ENCODE measurements at regions not wholly inside any gene's neighbourhood (a gene's known extent, or its start where the extent isn't known, plus 50 kb on each side); places are given as distances from the start of the nearest gene placed in this dataset.

- DNase-seq = no peak
- Mint-ChIP-seq H3K27me3 (no peaks in the 10 kb centered on the region), H3K27ac (no peak overlapping the region), H3K9me3 (no peaks in the 10 kb centered on the region), H3K4me3 (no peak overlapping the region), H3K36me3 (ENCODE audit: low read depth) (no peaks in the 10 kb centered on the region), H3K4me1 (no peaks in the 10 kb centered on the region)
- POLR2A ChIA-PET = no interaction called here
- CTCF ChIA-PET = no interaction called here
- no peak for ATAC-seq (ENCODE audit: low read depth)
- no peak for TF ChIP-seq CTCF (IDR thresholded peaks at IDR 0.05)
- intact Hi-C loops (cut with micrococcal nuclease) = no loop called here
Observed at GRCh38 chr6:140782941-140783340, 1349.8 kb upstream of the GJE1 start.

- Mint-ChIP-seq H3K27me3 (no peaks in the 10 kb centered on the region), H3K36me3 (ENCODE audit: low read depth) (no peaks in the 10 kb centered on the region), H3K9me3 (no peaks in the 10 kb centered on the region), H3K4me3 (no peak overlapping the region), H3K27ac (no peak overlapping the region), H3K4me1 (no peaks in the 10 kb centered on the region)
- CTCF ChIA-PET = no interaction called here
- POLR2A ChIA-PET = no interaction called here
- DNase-seq (no peak), ATAC-seq (ENCODE audit: low read depth) (no peak)
- intact Hi-C loops (cut with micrococcal nuclease) = no loop called here
- TF ChIP-seq CTCF (IDR thresholded peaks at IDR 0.05) = no peak
Observed at GRCh38 chr6:140779991-140780596, 1352.6 kb upstream of the GJE1 start.

GRCh38 chr6:140779341-140779740 lies 1353.4 kb upstream of the GJE1 start:
- no peak for TF ChIP-seq CTCF (IDR thresholded peaks at IDR 0.05)
- DNase-seq = no peak
- H3K27ac Mint-ChIP-seq = no peak overlapping the region
- H3K4me3 Mint-ChIP-seq = no peak overlapping the region
- intact Hi-C loops (cut with micrococcal nuclease) = no loop called here
- no peak for ATAC-seq (ENCODE audit: low read depth)
- no peaks in the 10 kb centered on the region for H3K27me3 Mint-ChIP-seq
- no peaks in the 10 kb centered on the region for H3K4me1 Mint-ChIP-seq
- H3K9me3 Mint-ChIP-seq = no peaks in the 10 kb centered on the region
- POLR2A ChIA-PET = no interaction called here
- CTCF ChIA-PET = no interaction called here
- no peaks in the 10 kb centered on the region for H3K36me3 Mint-ChIP-seq (ENCODE audit: low read depth)

GRCh38 chr6:140777780-140778179 lies 1354.9 kb upstream of the GJE1 start:
- ATAC-seq (ENCODE audit: low read depth) (no peak), DNase-seq (no peak)
- Mint-ChIP-seq H3K27ac (no peak overlapping the region), H3K4me1 (no peaks in the 10 kb centered on the region), H3K4me3 (no peak overlapping the region), H3K9me3 (no peaks in the 10 kb centered on the region), H3K36me3 (ENCODE audit: low read depth) (no peaks in the 10 kb centered on the region), H3K27me3 (no peaks in the 10 kb centered on the region)
- TF ChIP-seq CTCF (IDR thresholded peaks at IDR 0.05) = no peak
- ChIA-PET POLR2A (no interaction called here), CTCF (no interaction called here)
- intact Hi-C loops (cut with micrococcal nuclease) = no loop called here

GRCh38 chr6:140775061-140775460 lies 1357.7 kb upstream of the GJE1 start:
- ATAC-seq (ENCODE audit: low read depth) (no peak), DNase-seq (no peak)
- no peak for TF ChIP-seq CTCF (IDR thresholded peaks at IDR 0.05)
- CTCF ChIA-PET = no interaction called here
- H3K4me1 Mint-ChIP-seq = no peaks in the 10 kb centered on the region
- H3K9me3 Mint-ChIP-seq = peaks cover 2% of the 10 kb centered on the region
- POLR2A ChIA-PET = no interaction called here
- no peak overlapping the region for H3K27ac Mint-ChIP-seq
- H3K36me3 Mint-ChIP-seq (ENCODE audit: low read depth) = no peaks in the 10 kb centered on the region
- H3K27me3 Mint-ChIP-seq = no peaks in the 10 kb centered on the region
- intact Hi-C loops (cut with micrococcal nuclease) = no loop called here
- no peak overlapping the region for H3K4me3 Mint-ChIP-seq
